SK-N-SH treated with all-trans-retinoic acid at 6 μM for 48 hours (cell line): ENCODE measurements at regions not wholly inside any gene's neighbourhood (a gene's known extent, or its start where the extent isn't known, plus 50 kb on each side); places are given as distances from the start of the nearest gene placed in this dataset.

ENCODE experiments used
- ATAC-seq: fragments of 200-7000 bp; cut with Tn5 transposase; 3 replicates; pipeline ENCODE4 v1.9.1; 2020; ENCODE audit warnings: mild to moderate bottlenecking, moderate library complexity
- ARNTL ChIP-seq: fragments of 450-650 bp; formaldehyde crosslinking; IDR thresholded peaks from 2 replicates; pipeline ENCODE4 v1.5.0; 2020; ENCODE audit warnings: low read depth, mild to moderate bottlenecking, moderate library complexity, borderline replicate concordance
- BACH2 ChIP-seq: fragments of 250-450 bp; sonication (Bioruptor Pico); IDR thresholded peaks from 2 replicates; pipeline ENCODE4 v1.9.0; 2021; ENCODE audit warnings: mild to moderate bottlenecking, borderline replicate concordance
- CSDC2 ChIP-seq: fragments of 250-450 bp; sonication (Bioruptor Pico); IDR thresholded peaks from 2 replicates; pipeline ENCODE4 v1.5.0; 2020; ENCODE audit warnings: mild to moderate bottlenecking, moderate library complexity
- ESRRG ChIP-seq: fragments of 250-450 bp; sonication (Bioruptor Pico); IDR thresholded peaks from 2 replicates; pipeline ENCODE4 v1.6.1; 2021; ENCODE audit warnings: mild to moderate bottlenecking
- GLIS3 ChIP-seq: fragments of 250-450 bp; sonication (Bioruptor Pico); IDR thresholded peaks from 2 replicates; pipeline ENCODE4 v1.5.0; 2020; ENCODE audit warnings: mild to moderate bottlenecking, moderate library complexity
- ISL1 ChIP-seq: fragments of 250-450 bp; sonication (Bioruptor Pico); IDR thresholded peaks from 2 replicates; pipeline ENCODE4 v2.1.2; 2022; ENCODE audit warnings: mild to moderate bottlenecking, moderate library complexity
- OSR1 ChIP-seq: fragments of 250-450 bp; sonication (Bioruptor Pico); IDR thresholded peaks from 2 replicates; pipeline ENCODE4 v1.8.0; 2022; ENCODE audit warnings: moderate library complexity, mild to moderate bottlenecking, inconsistent platforms
- SNAI2 ChIP-seq: fragments of 250-450 bp; sonication (Bioruptor Pico); IDR thresholded peaks from 2 replicates; pipeline ENCODE4 v1.5.0; 2020; ENCODE audit warnings: mild to moderate bottlenecking, moderate library complexity
- TCF4 ChIP-seq: fragments of 250-450 bp; sonication (Bioruptor Pico); IDR thresholded peaks from 2 replicates; pipeline ENCODE4 v1.8.0; 2021; ENCODE audit warnings: mild to moderate bottlenecking, moderate library complexity, borderline replicate concordance
- TOX ChIP-seq: fragments of 250-450 bp; sonication (Bioruptor Pico); IDR thresholded peaks from 2 replicates; pipeline ENCODE4 v1.8.0; 2021; ENCODE audit warnings: mild to moderate bottlenecking, moderate library complexity, borderline replicate concordance
- ZC3H10 ChIP-seq: fragments of 250-450 bp; sonication (Bioruptor Pico); IDR thresholded peaks from 2 replicates; pipeline ENCODE4 v1.5.1; 2021; ENCODE audit warnings: mild to moderate bottlenecking, moderate library complexity
- ZFP3 ChIP-seq: fragments of 250-450 bp; sonication (Bioruptor Pico); IDR thresholded peaks from 2 replicates; pipeline ENCODE4 v1.5.0; 2020; ENCODE audit warnings: mild to moderate bottlenecking, moderate library complexity
- ZFP30 ChIP-seq: fragments of 450-650 bp; formaldehyde crosslinking; IDR thresholded peaks from 2 replicates; pipeline ENCODE4 v1.5.0; 2022; ENCODE audit warnings: mild to moderate bottlenecking, moderate library complexity
- ZNF565 ChIP-seq: fragments of 450-650 bp; formaldehyde crosslinking; conservative IDR thresholded peaks from 2 replicates; pipeline ENCODE4 v1.5.0; 2020; ENCODE audit warnings: low read depth, mild to moderate bottlenecking, moderate library complexity
- ZNF70 ChIP-seq: fragments of 450-650 bp; formaldehyde crosslinking; IDR thresholded peaks from 2 replicates; pipeline ENCODE4 v1.5.0; 2020; ENCODE audit warnings: mild to moderate bottlenecking, moderate library complexity
- ZNF8 ChIP-seq: fragments of 450-650 bp; formaldehyde crosslinking; IDR thresholded peaks from 2 replicates; pipeline ENCODE4 v1.5.0; 2020; ENCODE audit warnings: mild to moderate bottlenecking, moderate library complexity
- TF ChIP-seq, protein P1 (sequence below): fragments of 250-450 bp; sonication (Bioruptor Pico); IDR thresholded peaks from 2 replicates; pipeline ENCODE4 v1.8.0; 2020; ENCODE audit warnings: mild to moderate bottlenecking, moderate library complexity, borderline replicate concordance
- TF ChIP-seq, protein P2 (sequence below): fragments of 250-450 bp; sonication (Bioruptor Pico); IDR thresholded peaks from 2 replicates; pipeline ENCODE4 v1.5.0; 2020; ENCODE audit warnings: mild to moderate bottlenecking, moderate library complexity
- TF ChIP-seq, protein P3 (sequence below): fragments of 250-450 bp; sonication (Bioruptor Pico); IDR thresholded peaks from 2 replicates; pipeline ENCODE4 v1.8.0; 2021; ENCODE audit warnings: low read depth, mild to moderate bottlenecking, moderate library complexity, borderline replicate concordance
- TF ChIP-seq, protein P4 (sequence below): fragments of 250-450 bp; sonication (Bioruptor Pico); IDR thresholded peaks from 2 replicates; pipeline ENCODE4 v1.5.1; 2020; ENCODE audit warnings: low read depth, mild to moderate bottlenecking, moderate library complexity

DNA sequence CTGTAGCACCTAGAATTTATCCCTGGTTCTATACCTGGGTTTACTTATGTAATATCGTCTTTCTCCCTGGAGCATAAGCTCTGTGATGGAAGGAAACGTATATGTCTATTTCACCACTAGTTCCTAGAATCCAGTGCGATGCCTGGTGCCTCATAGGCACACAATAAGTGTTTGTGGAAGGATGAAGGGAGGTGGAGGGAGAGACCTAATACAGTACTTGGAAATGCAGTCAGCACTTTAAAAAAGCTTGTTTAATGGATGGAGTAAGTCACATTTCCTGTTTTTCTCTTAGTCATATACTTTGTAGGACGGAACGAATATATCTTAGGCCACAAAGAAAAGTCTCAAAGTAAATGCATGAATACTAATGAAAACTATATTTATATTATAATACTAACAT lies 186.5 kb upstream of the HMGA2 start:
- TF ChIP-seq ZNF70 (CRISPR knock-in tag), result no peak
- TF ChIP-seq OSR1 (CRISPR knock-in tag), result no peak
- no peak for TF ChIP-seq SNAI2
- TF ChIP-seq, protein P1, sequence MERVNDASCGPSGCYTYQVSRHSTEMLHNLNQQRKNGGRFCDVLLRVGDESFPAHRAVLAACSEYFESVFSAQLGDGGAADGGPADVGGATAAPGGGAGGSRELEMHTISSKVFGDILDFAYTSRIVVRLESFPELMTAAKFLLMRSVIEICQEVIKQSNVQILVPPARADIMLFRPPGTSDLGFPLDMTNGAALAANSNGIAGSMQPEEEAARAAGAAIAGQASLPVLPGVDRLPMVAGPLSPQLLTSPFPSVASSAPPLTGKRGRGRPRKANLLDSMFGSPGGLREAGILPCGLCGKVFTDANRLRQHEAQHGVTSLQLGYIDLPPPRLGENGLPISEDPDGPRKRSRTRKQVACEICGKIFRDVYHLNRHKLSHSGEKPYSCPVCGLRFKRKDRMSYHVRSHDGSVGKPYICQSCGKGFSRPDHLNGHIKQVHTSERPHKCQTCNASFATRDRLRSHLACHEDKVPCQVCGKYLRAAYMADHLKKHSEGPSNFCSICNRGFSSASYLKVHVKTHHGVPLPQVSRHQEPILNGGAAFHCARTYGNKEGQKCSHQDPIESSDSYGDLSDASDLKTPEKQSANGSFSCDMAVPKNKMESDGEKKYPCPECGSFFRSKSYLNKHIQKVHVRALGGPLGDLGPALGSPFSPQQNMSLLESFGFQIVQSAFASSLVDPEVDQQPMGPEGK (CRISPR knock-in tag), result no peak
- no peak for TF ChIP-seq GLIS3 (CRISPR knock-in tag)
- TF ChIP-seq ZNF8, result no peak
- TF ChIP-seq ZNF565 (CRISPR knock-in tag), result no peak
- no peak for TF ChIP-seq ARNTL (CRISPR knock-in tag)
- TF ChIP-seq, protein P2, sequence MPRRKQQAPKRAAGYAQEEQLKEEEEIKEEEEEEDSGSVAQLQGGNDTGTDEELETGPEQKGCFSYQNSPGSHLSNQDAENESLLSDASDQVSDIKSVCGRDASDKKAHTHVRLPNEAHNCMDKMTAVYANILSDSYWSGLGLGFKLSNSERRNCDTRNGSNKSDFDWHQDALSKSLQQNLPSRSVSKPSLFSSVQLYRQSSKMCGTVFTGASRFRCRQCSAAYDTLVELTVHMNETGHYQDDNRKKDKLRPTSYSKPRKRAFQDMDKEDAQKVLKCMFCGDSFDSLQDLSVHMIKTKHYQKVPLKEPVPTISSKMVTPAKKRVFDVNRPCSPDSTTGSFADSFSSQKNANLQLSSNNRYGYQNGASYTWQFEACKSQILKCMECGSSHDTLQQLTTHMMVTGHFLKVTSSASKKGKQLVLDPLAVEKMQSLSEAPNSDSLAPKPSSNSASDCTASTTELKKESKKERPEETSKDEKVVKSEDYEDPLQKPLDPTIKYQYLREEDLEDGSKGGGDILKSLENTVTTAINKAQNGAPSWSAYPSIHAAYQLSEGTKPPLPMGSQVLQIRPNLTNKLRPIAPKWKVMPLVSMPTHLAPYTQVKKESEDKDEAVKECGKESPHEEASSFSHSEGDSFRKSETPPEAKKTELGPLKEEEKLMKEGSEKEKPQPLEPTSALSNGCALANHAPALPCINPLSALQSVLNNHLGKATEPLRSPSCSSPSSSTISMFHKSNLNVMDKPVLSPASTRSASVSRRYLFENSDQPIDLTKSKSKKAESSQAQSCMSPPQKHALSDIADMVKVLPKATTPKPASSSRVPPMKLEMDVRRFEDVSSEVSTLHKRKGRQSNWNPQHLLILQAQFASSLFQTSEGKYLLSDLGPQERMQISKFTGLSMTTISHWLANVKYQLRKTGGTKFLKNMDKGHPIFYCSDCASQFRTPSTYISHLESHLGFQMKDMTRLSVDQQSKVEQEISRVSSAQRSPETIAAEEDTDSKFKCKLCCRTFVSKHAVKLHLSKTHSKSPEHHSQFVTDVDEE (CRISPR knock-in tag), result no peak
- TF ChIP-seq ZC3H10 (CRISPR knock-in tag), result no peak
- TF ChIP-seq TOX (CRISPR knock-in tag), result no peak
- TF ChIP-seq ESRRG, result no peak
- no peak for TF ChIP-seq ZFP30 (CRISPR knock-in tag)

DNA sequence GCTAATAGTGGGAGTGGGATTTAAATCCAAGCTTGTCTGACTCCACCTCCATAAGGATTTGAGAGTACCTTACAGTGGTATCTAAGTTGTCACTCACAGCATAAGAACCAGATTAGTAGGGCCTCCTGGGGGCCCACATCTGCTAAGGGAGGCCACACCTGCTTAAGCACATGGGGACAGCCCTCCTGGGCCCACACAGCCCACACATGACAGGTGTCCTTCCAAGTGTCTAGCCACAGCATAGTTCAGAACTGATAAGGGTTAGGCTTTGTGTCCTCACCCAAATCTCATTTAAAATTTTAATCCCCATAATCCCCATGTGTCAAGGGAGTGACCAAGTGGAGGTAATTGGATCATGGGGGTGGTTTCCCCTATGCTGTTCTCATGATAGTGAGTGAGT lies 186.0 kb upstream of the HMGA2 start:
- no peak for ATAC-seq
- TF ChIP-seq BACH2 (CRISPR knock-in tag), result no peak
- TF ChIP-seq ZC3H10 (CRISPR knock-in tag), result no peak
- no peak for TF ChIP-seq ARNTL (CRISPR knock-in tag)
- no peak for TF ChIP-seq TOX (CRISPR knock-in tag)
- TF ChIP-seq ZNF565 (CRISPR knock-in tag), result no peak
- TF ChIP-seq, protein P1 (CRISPR knock-in tag), result no peak
- TF ChIP-seq, protein P2 (CRISPR knock-in tag), result no peak
- TF ChIP-seq SNAI2, result no peak
- no peak for TF ChIP-seq GLIS3 (CRISPR knock-in tag)
- TF ChIP-seq ZFP3, result no peak
- no peak for TF ChIP-seq CSDC2 (CRISPR knock-in tag)
- no peak for TF ChIP-seq TCF4 (CRISPR knock-in tag)
- TF ChIP-seq ESRRG, result no peak
- TF ChIP-seq, protein P3, sequence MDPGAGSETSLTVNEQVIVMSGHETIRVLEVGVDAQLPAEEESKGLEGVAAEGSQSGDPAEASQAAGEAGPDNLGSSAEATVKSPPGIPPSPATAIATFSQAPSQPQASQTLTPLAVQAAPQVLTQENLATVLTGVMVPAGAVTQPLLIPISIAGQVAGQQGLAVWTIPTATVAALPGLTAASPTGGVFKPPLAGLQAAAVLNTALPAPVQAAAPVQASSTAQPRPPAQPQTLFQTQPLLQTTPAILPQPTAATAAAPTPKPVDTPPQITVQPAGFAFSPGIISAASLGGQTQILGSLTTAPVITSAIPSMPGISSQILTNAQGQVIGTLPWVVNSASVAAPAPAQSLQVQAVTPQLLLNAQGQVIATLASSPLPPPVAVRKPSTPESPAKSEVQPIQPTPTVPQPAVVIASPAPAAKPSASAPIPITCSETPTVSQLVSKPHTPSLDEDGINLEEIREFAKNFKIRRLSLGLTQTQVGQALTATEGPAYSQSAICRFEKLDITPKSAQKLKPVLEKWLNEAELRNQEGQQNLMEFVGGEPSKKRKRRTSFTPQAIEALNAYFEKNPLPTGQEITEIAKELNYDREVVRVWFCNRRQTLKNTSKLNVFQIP (CRISPR knock-in tag), result no peak
- TF ChIP-seq ZNF8, result no peak

More for the DNA sequence above, 186.5 kb upstream of the HMGA2 start:
- ATAC-seq, result no peak

DNA sequence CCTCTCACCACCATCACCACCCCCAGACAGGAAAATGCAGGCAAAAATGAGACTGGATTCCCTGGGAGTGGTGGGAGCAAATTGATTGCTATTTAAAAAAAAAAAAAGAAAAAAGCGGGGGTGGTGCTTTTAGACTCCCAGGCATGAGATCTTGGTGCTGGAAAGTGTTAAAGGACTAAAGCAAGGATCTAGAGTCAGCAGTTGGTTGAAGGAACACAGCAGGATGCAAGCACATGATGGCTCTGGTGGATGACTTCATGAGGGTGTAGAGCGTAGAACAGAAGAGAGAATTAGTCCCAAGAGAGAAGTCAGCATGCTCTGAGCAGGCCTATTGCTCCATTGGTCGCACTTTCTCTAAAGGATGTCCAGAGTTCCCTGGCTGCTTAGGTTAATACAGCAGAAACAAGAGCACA lies 183.8 kb upstream of the HMGA2 start:
- TF ChIP-seq ZNF8 (no peak), BACH2 (CRISPR knock-in tag) (no peak), ZFP30 (CRISPR knock-in tag) (no peak), SNAI2 (no peak), ISL1 (no peak), ZNF70 (CRISPR knock-in tag) (no peak), ZNF565 (CRISPR knock-in tag) (no peak)
- TF ChIP-seq, protein P4, sequence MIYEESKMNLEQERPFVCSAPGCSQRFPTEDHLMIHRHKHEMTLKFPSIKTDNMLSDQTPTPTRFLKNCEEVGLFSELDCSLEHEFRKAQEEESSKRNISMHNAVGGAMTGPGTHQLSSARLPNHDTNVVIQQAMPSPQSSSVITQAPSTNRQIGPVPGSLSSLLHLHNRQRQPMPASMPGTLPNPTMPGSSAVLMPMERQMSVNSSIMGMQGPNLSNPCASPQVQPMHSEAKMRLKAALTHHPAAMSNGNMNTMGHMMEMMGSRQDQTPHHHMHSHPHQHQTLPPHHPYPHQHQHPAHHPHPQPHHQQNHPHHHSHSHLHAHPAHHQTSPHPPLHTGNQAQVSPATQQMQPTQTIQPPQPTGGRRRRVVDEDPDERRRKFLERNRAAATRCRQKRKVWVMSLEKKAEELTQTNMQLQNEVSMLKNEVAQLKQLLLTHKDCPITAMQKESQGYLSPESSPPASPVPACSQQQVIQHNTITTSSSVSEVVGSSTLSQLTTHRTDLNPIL (CRISPR knock-in tag), result no peak
- peak; percentile 49 for ATAC-seq
